Skeletal muscle satellite cell (primary cell): ENCODE measurements at regions not wholly inside any gene's neighbourhood (a gene's known extent, or its start where the extent isn't known, plus 50 kb on each side); places are given as distances from the start of the nearest gene placed in this dataset.
A peak's percentile ranks its signal among the peaks of the same experiment; 100 is the strongest.

ENCODE experiments used
- H3K27me3 ChIP-seq: 2 replicates; pipeline ENCODE4 v1.7.0; 2013; ENCODE audit warnings: low read length; ENCODE audit not compliant: control insufficient read depth, insufficient read depth
- H3K36me3 ChIP-seq: 2 replicates; pipeline ENCODE4 v1.7.0; 2013; ENCODE audit warnings: mild to moderate bottlenecking, control low read depth, low read length; ENCODE audit not compliant: insufficient read depth
- H3K4me1 ChIP-seq: 2 replicates; pipeline ENCODE4 v1.7.0; 2013; ENCODE audit warnings: low read length; ENCODE audit not compliant: control insufficient read depth, insufficient read depth
- H3K4me2 ChIP-seq: 2 replicates; pipeline ENCODE4 v1.7.0; 2013; ENCODE audit warnings: mild to moderate bottlenecking, low read length
- H3K4me3 ChIP-seq: 2 replicates; pipeline ENCODE4 v1.7.0; 2013; ENCODE audit warnings: low read length
- H3K9ac ChIP-seq: 2 replicates; pipeline ENCODE4 v1.7.0; 2013; ENCODE audit warnings: mild to moderate bottlenecking, low read depth, low read length, moderate library complexity
- H3K9me3 ChIP-seq: replicated peaks from 2 replicates; pipeline ENCODE4 v1.7.0; 2013; ENCODE audit warnings: mild to moderate bottlenecking, control low read depth, low read length

GRCh38 chr6:169051371-169051770 is 202.3 kb downstream of the THBS2 start:
- Histone ChIP-seq H3K9ac (no peak overlapping the region), H3K9me3 (no peaks in the 10 kb centered on the region), H3K4me3 (no peak overlapping the region), H3K36me3 (no peaks in the 10 kb centered on the region), H3K27me3 (no peaks in the 10 kb centered on the region), H3K4me1 (peaks cover 7% of the 10 kb centered on the region), H3K4me2 (no peak overlapping the region)

- no peak overlapping the region for H3K4me2 ChIP-seq
- H3K4me3 ChIP-seq = no peak overlapping the region
- H3K4me1 ChIP-seq = peaks cover 17% of the 10 kb centered on the region
These were observed 204.8 kb downstream of the THBS2 start for GRCh38 chr6:169048865-169049205.

GRCh38 chr6:169048185-169048864 is 205.3 kb downstream of the THBS2 start:
- H3K4me3 ChIP-seq = no peak overlapping the region
- H3K36me3 ChIP-seq = no peaks in the 10 kb centered on the region
- no peaks in the 10 kb centered on the region for H3K27me3 ChIP-seq
- H3K9ac ChIP-seq = no peak overlapping the region
- no peaks in the 10 kb centered on the region for H3K9me3 ChIP-seq
- peaks cover 17% of the 10 kb centered on the region for H3K4me1 ChIP-seq
- H3K4me2 ChIP-seq = no peak overlapping the region

More at GRCh38 chr6:169048865-169049205, 204.8 kb downstream of the THBS2 start:
- Histone ChIP-seq H3K36me3 (no peaks in the 10 kb centered on the region), H3K9ac (no peak overlapping the region), H3K27me3 (no peaks in the 10 kb centered on the region), H3K9me3 (no peaks in the 10 kb centered on the region)

GRCh38 chr6:169047345-169047744 is 206.3 kb downstream of the THBS2 start:
- Histone ChIP-seq H3K9ac (no peak overlapping the region), H3K9me3 (no peaks in the 10 kb centered on the region), H3K4me2 (no peak overlapping the region), H3K36me3 (no peaks in the 10 kb centered on the region), H3K27me3 (no peaks in the 10 kb centered on the region), H3K4me3 (no peak overlapping the region), H3K4me1 (peaks cover 17% of the 10 kb centered on the region)

- peak overlapping the region; percentile 15 for H3K4me2 ChIP-seq
- no peaks in the 10 kb centered on the region for H3K27me3 ChIP-seq
- peaks cover 23% of the 10 kb centered on the region for H3K4me1 ChIP-seq
- no peaks in the 10 kb centered on the region for H3K9me3 ChIP-seq
- H3K4me3 ChIP-seq = no peak overlapping the region
- no peaks in the 10 kb centered on the region for H3K36me3 ChIP-seq
- no peak overlapping the region for H3K9ac ChIP-seq
These were observed 207.0 kb downstream of the THBS2 start for GRCh38 chr6:169046483-169047192.

GRCh38 chr6:169046021-169046420 is 207.6 kb downstream of the THBS2 start:
- no peak overlapping the region for H3K4me3 ChIP-seq

GRCh38 chr6:169045486-169045885 is 208.2 kb downstream of the THBS2 start:
- Histone ChIP-seq H3K4me1 (peaks cover 23% of the 10 kb centered on the region), H3K4me2 (no peak overlapping the region), H3K4me3 (no peak overlapping the region), H3K9me3 (no peaks in the 10 kb centered on the region), H3K27me3 (no peaks in the 10 kb centered on the region), H3K36me3 (no peaks in the 10 kb centered on the region), H3K9ac (no peak overlapping the region)

More at GRCh38 chr6:169046021-169046420, 207.6 kb downstream of the THBS2 start:
- H3K36me3 ChIP-seq = no peaks in the 10 kb centered on the region
- peaks cover 23% of the 10 kb centered on the region for H3K4me1 ChIP-seq
- H3K27me3 ChIP-seq = no peaks in the 10 kb centered on the region
- no peaks in the 10 kb centered on the region for H3K9me3 ChIP-seq
- H3K9ac ChIP-seq = no peak overlapping the region
- H3K4me2 ChIP-seq = no peak overlapping the region

- H3K36me3 ChIP-seq = no peaks in the 10 kb centered on the region
- H3K4me3 ChIP-seq = no peak overlapping the region
- H3K9me3 ChIP-seq = no peaks in the 10 kb centered on the region
These were observed 209.0 kb downstream of the THBS2 start for GRCh38 chr6:169044381-169045230.

GRCh38 chr6:169042061-169042460 is 211.6 kb downstream of the THBS2 start:
- H3K4me1 ChIP-seq = peaks cover 23% of the 10 kb centered on the region
- no peak overlapping the region for H3K9ac ChIP-seq
- no peak overlapping the region for H3K4me3 ChIP-seq
- H3K36me3 ChIP-seq = no peaks in the 10 kb centered on the region
- H3K4me2 ChIP-seq = no peak overlapping the region
- H3K27me3 ChIP-seq = no peaks in the 10 kb centered on the region
- no peaks in the 10 kb centered on the region for H3K9me3 ChIP-seq

More at GRCh38 chr6:169044381-169045230, 209.0 kb downstream of the THBS2 start:
- H3K4me1 ChIP-seq = peaks cover 23% of the 10 kb centered on the region
- no peak overlapping the region for H3K4me2 ChIP-seq
- H3K9ac ChIP-seq = no peak overlapping the region
- H3K27me3 ChIP-seq = no peaks in the 10 kb centered on the region

GRCh38 chr6:169041078-169041477 is 212.6 kb downstream of the THBS2 start:
- no peaks in the 10 kb centered on the region for H3K36me3 ChIP-seq
- H3K4me2 ChIP-seq = no peak overlapping the region
- H3K9ac ChIP-seq = no peak overlapping the region
- H3K9me3 ChIP-seq = no peaks in the 10 kb centered on the region
- H3K4me1 ChIP-seq = peaks cover 18% of the 10 kb centered on the region
- no peaks in the 10 kb centered on the region for H3K27me3 ChIP-seq
- no peak overlapping the region for H3K4me3 ChIP-seq

GRCh38 chr6:169038691-169039090 is 215.0 kb downstream of the THBS2 start:
- peaks cover 30% of the 10 kb centered on the region for H3K4me1 ChIP-seq
- no peak overlapping the region for H3K4me3 ChIP-seq
- no peaks in the 10 kb centered on the region for H3K27me3 ChIP-seq
- H3K4me2 ChIP-seq = no peak overlapping the region
- no peaks in the 10 kb centered on the region for H3K9me3 ChIP-seq
- H3K36me3 ChIP-seq = no peaks in the 10 kb centered on the region
- no peak overlapping the region for H3K9ac ChIP-seq
